ENCODE measurements at regions not wholly inside any gene's neighbourhood (a gene's known extent, or its start where the extent isn't known, plus 50 kb on each side); places are given as distances from the start of the nearest gene placed in this dataset.

DNA sequence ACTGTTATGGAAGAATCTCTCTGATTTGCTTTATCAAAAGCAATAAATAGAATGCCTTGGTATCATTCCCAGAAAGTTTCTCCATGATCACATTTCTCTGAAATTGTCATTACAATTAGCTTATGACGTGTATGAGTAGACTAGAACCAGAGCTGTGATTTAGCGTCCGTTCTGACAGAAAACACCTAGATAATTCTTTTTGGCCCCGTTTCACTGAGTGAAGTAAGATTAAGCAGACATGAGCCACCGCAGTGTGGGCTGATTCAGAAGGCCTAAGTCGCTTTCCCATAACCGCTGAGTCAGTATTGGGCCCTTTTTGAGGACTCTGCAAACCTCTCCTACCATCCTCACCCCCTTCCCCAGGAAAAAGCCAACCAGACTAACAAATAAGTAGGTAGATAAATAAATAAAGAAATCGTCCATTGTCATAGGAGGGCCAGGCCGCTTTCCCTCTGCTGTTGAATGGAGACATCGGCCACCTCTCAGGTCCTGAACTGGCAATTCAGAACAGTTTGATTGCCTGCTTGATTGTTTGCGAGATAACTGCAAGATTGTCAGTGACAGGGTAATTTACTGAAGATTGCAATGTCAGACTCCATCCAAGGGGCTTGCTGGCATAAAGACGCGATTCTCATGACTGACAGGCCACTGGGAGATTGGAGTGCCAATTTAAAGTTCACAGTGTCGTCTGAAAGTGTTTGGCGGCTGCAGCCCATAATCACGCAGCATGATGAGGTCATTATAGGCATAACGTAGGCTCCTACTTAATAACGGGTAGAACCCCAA is 105.0 kb upstream of the WWC1 start:
- ChIA-PET POLR2A (interaction anchor here (0.5 kb wide), 1 partner anchor 12 kb away, joined by 3 read pairs; no protein-coding TSS in a partner anchor), CTCF (ENCODE audit: unreplicated experiment) (no interaction called here)
- DNase-seq (ENCODE audit: low spot score) = no peak
- no peaks in the 10 kb centered on the region for H3K36me3 ChIP-seq (ENCODE audit: insufficient read depth, low read length)
- no TSS peak for BruUV-seq (replicated peaks)
- H2AFZ ChIP-seq (ENCODE audit: low read length) = no peak overlapping the region
- TF ChIP-seq, protein P1, sequence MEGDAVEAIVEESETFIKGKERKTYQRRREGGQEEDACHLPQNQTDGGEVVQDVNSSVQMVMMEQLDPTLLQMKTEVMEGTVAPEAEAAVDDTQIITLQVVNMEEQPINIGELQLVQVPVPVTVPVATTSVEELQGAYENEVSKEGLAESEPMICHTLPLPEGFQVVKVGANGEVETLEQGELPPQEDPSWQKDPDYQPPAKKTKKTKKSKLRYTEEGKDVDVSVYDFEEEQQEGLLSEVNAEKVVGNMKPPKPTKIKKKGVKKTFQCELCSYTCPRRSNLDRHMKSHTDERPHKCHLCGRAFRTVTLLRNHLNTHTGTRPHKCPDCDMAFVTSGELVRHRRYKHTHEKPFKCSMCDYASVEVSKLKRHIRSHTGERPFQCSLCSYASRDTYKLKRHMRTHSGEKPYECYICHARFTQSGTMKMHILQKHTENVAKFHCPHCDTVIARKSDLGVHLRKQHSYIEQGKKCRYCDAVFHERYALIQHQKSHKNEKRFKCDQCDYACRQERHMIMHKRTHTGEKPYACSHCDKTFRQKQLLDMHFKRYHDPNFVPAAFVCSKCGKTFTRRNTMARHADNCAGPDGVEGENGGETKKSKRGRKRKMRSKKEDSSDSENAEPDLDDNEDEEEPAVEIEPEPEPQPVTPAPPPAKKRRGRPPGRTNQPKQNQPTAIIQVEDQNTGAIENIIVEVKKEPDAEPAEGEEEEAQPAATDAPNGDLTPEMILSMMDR (conservative IDR thresholded peaks at IDR 0.05; ENCODE audit: low read length) = no peak
- no peak for TF ChIP-seq EZH2phosphoT487 (IDR thresholded peaks at IDR 0.05; ENCODE audit: borderline replicate concordance, low read depth, low read length)
- no peaks in the 10 kb centered on the region for H3K4me1 ChIP-seq (ENCODE audit: insufficient read depth, low read length, poor library complexity, severe bottlenecking)
- H3K4me2 ChIP-seq (ENCODE audit: low read length) = no peak overlapping the region
- no peak overlapping the region for H3K4me3 ChIP-seq (ENCODE audit: low read depth, low read length, poor library complexity, severe bottlenecking)
- no peaks in the 10 kb centered on the region for H3K9me3 ChIP-seq (ENCODE audit: low read length)
- H3K27ac ChIP-seq (ENCODE audit: low read depth, low read length, poor library complexity, severe bottlenecking) = no peak overlapping the region
- intact Hi-C loops (cut with micrococcal nuclease; ENCODE audit: unreplicated experiment) = no loop called here
- no peaks in the 10 kb centered on the region for H3K79me2 ChIP-seq (ENCODE audit: insufficient read depth, low read depth, low read length)
- no peaks in the 10 kb centered on the region; the same call in 1 of the 2 replicates for H4K20me1 ChIP-seq (ENCODE audit: insufficient read depth, low read length)
- no peaks in the 10 kb centered on the region for H3K9me2 ChIP-seq (ENCODE audit: insufficient read depth, low read length)

DNA sequence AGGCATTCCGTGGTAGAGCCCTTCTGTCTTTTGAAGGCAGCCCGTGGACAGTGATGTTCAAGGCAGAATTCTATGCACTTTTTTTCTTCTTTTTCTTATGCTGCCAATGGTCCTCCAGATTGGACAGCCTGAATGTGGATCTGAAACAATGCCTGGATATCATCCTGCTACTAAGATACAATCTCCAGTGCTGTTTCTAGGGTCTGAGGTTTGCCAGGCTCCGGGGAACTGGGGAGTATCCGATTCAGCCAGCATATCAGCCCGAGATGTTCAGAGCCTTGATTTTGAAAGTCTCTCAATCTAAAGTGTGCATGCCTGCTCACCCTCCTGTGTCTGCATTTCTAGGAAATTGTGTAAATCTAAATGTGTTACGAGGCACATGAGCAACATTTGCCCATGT is 103.8 kb upstream of the WWC1 start:
- Histone ChIP-seq H3K36me3 (ENCODE audit: insufficient read depth, low read length) (no peaks in the 10 kb centered on the region), H2AFZ (ENCODE audit: low read length) (no peak overlapping the region), H3K4me2 (ENCODE audit: low read length) (no peak overlapping the region), H3K4me1 (ENCODE audit: insufficient read depth, low read length, poor library complexity, severe bottlenecking) (no peaks in the 10 kb centered on the region), H3K9me2 (ENCODE audit: insufficient read depth, low read length) (no peaks in the 10 kb centered on the region), H3K27ac (ENCODE audit: low read depth, low read length, poor library complexity, severe bottlenecking) (no peak overlapping the region), H4K20me1 (ENCODE audit: insufficient read depth, low read length) (no peaks in the 10 kb centered on the region; the same call in 1 of the 2 replicates), H3K9me3 (ENCODE audit: low read length) (no peaks in the 10 kb centered on the region), H3K4me3 (ENCODE audit: low read depth, low read length, poor library complexity, severe bottlenecking) (no peak overlapping the region), H3K79me2 (ENCODE audit: insufficient read depth, low read depth, low read length) (no peaks in the 10 kb centered on the region)
- ChIA-PET POLR2A (no interaction called here), CTCF (ENCODE audit: unreplicated experiment) (no interaction called here)
- TF ChIP-seq, protein P1 (conservative IDR thresholded peaks at IDR 0.05; ENCODE audit: low read length) = no peak
- intact Hi-C loops (cut with micrococcal nuclease; ENCODE audit: unreplicated experiment) = no loop called here
- no TSS peak for BruUV-seq (replicated peaks)
- no peak for DNase-seq (ENCODE audit: low spot score)

DNA sequence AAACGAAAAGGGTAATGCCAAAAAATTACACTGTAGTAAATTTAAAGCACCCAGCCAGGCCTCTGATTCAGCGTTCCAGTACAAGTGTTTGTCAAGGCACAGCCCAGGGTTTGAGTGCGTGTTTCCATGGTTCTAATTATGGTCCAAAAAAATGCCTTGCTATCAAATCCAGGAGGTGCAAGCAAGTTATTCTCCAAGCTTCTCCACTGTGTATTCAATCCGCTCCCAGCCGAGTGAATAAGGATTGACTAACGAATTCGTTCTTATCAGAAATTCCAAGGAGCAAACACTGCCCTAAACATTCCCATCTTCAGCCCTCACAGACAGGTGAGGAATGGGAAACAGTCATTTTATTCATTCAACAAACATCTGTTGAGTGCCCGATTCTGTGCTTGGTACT is 103.3 kb upstream of the WWC1 start:
- CTCF ChIA-PET (ENCODE audit: unreplicated experiment) = no interaction called here
- Histone ChIP-seq H3K36me3 (ENCODE audit: insufficient read depth, low read length) (no peaks in the 10 kb centered on the region), H4K20me1 (ENCODE audit: insufficient read depth, low read length) (no peaks in the 10 kb centered on the region; the same call in 1 of the 2 replicates), H3K9me2 (ENCODE audit: insufficient read depth, low read length) (no peaks in the 10 kb centered on the region), H3K4me1 (ENCODE audit: insufficient read depth, low read length, poor library complexity, severe bottlenecking) (no peaks in the 10 kb centered on the region), H3K4me2 (ENCODE audit: low read length) (no peak overlapping the region), H3K9me3 (ENCODE audit: low read length) (no peaks in the 10 kb centered on the region), H3K4me3 (ENCODE audit: low read depth, low read length, poor library complexity, severe bottlenecking) (no peak overlapping the region), H3K27ac (ENCODE audit: low read depth, low read length, poor library complexity, severe bottlenecking) (no peak overlapping the region), H2AFZ (ENCODE audit: low read length) (no peak overlapping the region), H3K79me2 (ENCODE audit: insufficient read depth, low read depth, low read length) (no peaks in the 10 kb centered on the region)
- POLR2A ChIA-PET = interaction anchor here (0.7 kb wide), 1 partner anchor 366 kb away, joined by 3 read pairs; no protein-coding TSS in a partner anchor
- no peak for TF ChIP-seq EZH2phosphoT487 (IDR thresholded peaks at IDR 0.05; ENCODE audit: borderline replicate concordance, low read depth, low read length)
- TF ChIP-seq, protein P1 (conservative IDR thresholded peaks at IDR 0.05; ENCODE audit: low read length) = no peak
- intact Hi-C loops (cut with micrococcal nuclease; ENCODE audit: unreplicated experiment) = no loop called here
- DNase-seq (ENCODE audit: low spot score) = no peak
- BruUV-seq (replicated peaks) = no TSS peak
